Erythroblast (primary cell): ENCODE measurements at regions not wholly inside any gene's neighbourhood (a gene's known extent, or its start where the extent isn't known, plus 50 kb on each side); places are given as distances from the start of the nearest gene placed in this dataset.

Experiments used
- GATA1 ChIP-seq: IDR thresholded peaks from 2 replicates; pipeline ENCODE4 v1.6.1; 2011; ENCODE audit warnings: low read depth, mild to moderate bottlenecking, control low read depth, low read length, moderate library complexity
- POLR2A ChIP-seq: IDR thresholded peaks from 2 replicates; pipeline ENCODE4 v1.6.1; 2011; ENCODE audit warnings: mild to moderate bottlenecking, low read length

GRCh38 chr10:111967116-111967515 lies 216.4 kb downstream of the GPAM start:
- TF ChIP-seq POLR2A (no peak), GATA1 (no peak)
